Stimulated activated CD4-positive, alpha-beta T cell treated with anti-CD3 and anti-CD28 coated beads, TNF-alpha, amount 100 ng/mL, for 1 hour (primary cell): ENCODE measurements at regions not wholly inside any gene's neighbourhood (a gene's known extent, or its start where the extent isn't known, plus 50 kb on each side); places are given as distances from the start of the nearest gene placed in this dataset.

Experiments
- DNase-seq, 3 donors: peaks; one replicate each; pipeline ENCODE4 v3.0.0-alpha.2; 2020; ENCODE audit warnings: low read depth in 3 of 3, low spot score in 1 of 3

GRCh38 chr6:120632975-120633374, 701.3 kb downstream of the TBC1D32 start:
- no peak for DNase-seq

GRCh38 chr6:120627612-120628011, 706.7 kb downstream of the TBC1D32 start:
- DNase-seq: no peak

- no peak for DNase-seq
These were observed 712.1 kb downstream of the TBC1D32 start for GRCh38 chr6:120622127-120622631.

GRCh38 chr6:120620900-120621299, 713.4 kb downstream of the TBC1D32 start:
- no peak for DNase-seq

GRCh38 chr6:120615238-120615637, 719.0 kb downstream of the TBC1D32 start:
- no peak for DNase-seq

- no peak for DNase-seq
These were observed 719.6 kb downstream of the TBC1D32 start for GRCh38 chr6:120614723-120615122.

GRCh38 chr6:120608826-120609225, 725.5 kb downstream of the TBC1D32 start:
- DNase-seq: no peak

- no peak for DNase-seq
These were observed 727.5 kb downstream of the TBC1D32 start for GRCh38 chr6:120606743-120607142.

- no peak for DNase-seq
These were observed 729.8 kb downstream of the TBC1D32 start for GRCh38 chr6:120604510-120604909.

GRCh38 chr6:120590611-120591010, 743.7 kb downstream of the TBC1D32 start:
- no peak for DNase-seq

- DNase-seq: no peak
These were observed 745.9 kb downstream of the TBC1D32 start for GRCh38 chr6:120588424-120588823.

- DNase-seq: no peak
These were observed 746.9 kb downstream of the TBC1D32 start for GRCh38 chr6:120587381-120587780.

GRCh38 chr6:120584111-120584760, 750.0 kb downstream of the TBC1D32 start:
- no peak for DNase-seq

GRCh38 chr6:120576061-120576460, 758.2 kb downstream of the TBC1D32 start:
- no peak for DNase-seq

- DNase-seq: no peak
These were observed 764.6 kb downstream of the TBC1D32 start for GRCh38 chr6:120569714-120570113.

GRCh38 chr6:120564779-120565178, 769.5 kb downstream of the TBC1D32 start:
- DNase-seq: no peak

GRCh38 chr6:120558294-120558693, 776.0 kb downstream of the TBC1D32 start:
- no peak for DNase-seq

GRCh38 chr6:120557554-120557953, 776.7 kb downstream of the TBC1D32 start:
- no peak for DNase-seq

- no peak for DNase-seq
These were observed 777.8 kb downstream of the TBC1D32 start for GRCh38 chr6:120556491-120556890.

- no peak for DNase-seq
These were observed 780.9 kb downstream of the TBC1D32 start for GRCh38 chr6:120553353-120553752.

GRCh38 chr6:120545353-120545752, 788.9 kb downstream of the TBC1D32 start:
- no peak for DNase-seq

GRCh38 chr6:120534954-120535353, 799.3 kb downstream of the TBC1D32 start:
- DNase-seq: no peak

GRCh38 chr6:120526576-120526975, 807.7 kb downstream of the TBC1D32 start:
- no peak for DNase-seq
